ENCODE measurements at regions not wholly inside any gene's neighbourhood (a gene's known extent, or its start where the extent isn't known, plus 50 kb on each side); places are given as distances from the start of the nearest gene placed in this dataset.
A peak's percentile ranks its signal among the peaks of the same experiment; 100 is the strongest.

- DNase-seq (ENCODE audit: insufficient read length, low spot score) (no peak), FAIRE-seq (no peak)
- TF ChIP-seq SPI1 (IDR thresholded peaks at IDR 0.05; ENCODE audit: low read depth, low read length) = no peak
- no peak for TF ChIP-seq POU2F2 (IDR thresholded peaks at IDR 0.05; ENCODE audit: low read depth, low read length)
- no peak for TF ChIP-seq TAF1 (IDR thresholded peaks at IDR 0.05; ENCODE audit: low read depth, low read length)
- no peak for TF ChIP-seq PAX5 (IDR thresholded peaks at IDR 0.05; ENCODE audit: insufficient read depth, low read length, severe bottlenecking)
- no peak for TF ChIP-seq POLR2AphosphoS5 (IDR thresholded peaks at IDR 0.05; ENCODE audit: low read depth, low read length)
- TF ChIP-seq POLR2A (IDR thresholded peaks at IDR 0.05; ENCODE audit: low read depth, low read length) = no peak
Observed at GRCh38 chr6:80548532-80548931, 442.1 kb downstream of the BCKDHB start.

- DNase-seq (ENCODE audit: insufficient read length, low spot score) = no peak
- no peak for FAIRE-seq
- 0 out of 2 replicates have a peak, but pooled peaks have one; percentile 20 for TF ChIP-seq SPI1 (IDR thresholded peaks at IDR 0.05; ENCODE audit: low read depth, low read length)
- TF ChIP-seq PAX5 (IDR thresholded peaks at IDR 0.05; ENCODE audit: insufficient read depth, low read length, severe bottlenecking) = no peak
Observed at GRCh38 chr6:80547827-80548226, 441.4 kb downstream of the BCKDHB start.

- no peak for DNase-seq (ENCODE audit: insufficient read length, low spot score)
- FAIRE-seq = no peak
- no peak for TF ChIP-seq POLR2AphosphoS5 (IDR thresholded peaks at IDR 0.05; ENCODE audit: low read depth, low read length)
- no peak for TF ChIP-seq TAF1 (IDR thresholded peaks at IDR 0.05; ENCODE audit: low read depth, low read length)
- TF ChIP-seq POLR2A (IDR thresholded peaks at IDR 0.05; ENCODE audit: low read depth, low read length) = no peak
- no peak for TF ChIP-seq PAX5 (IDR thresholded peaks at IDR 0.05; ENCODE audit: insufficient read depth, low read length, severe bottlenecking)
- no peak for TF ChIP-seq SPI1 (IDR thresholded peaks at IDR 0.05; ENCODE audit: low read depth, low read length)
- TF ChIP-seq POU2F2 (IDR thresholded peaks at IDR 0.05; ENCODE audit: low read depth, low read length) = no peak
Observed at GRCh38 chr6:80544976-80545722, 438.7 kb downstream of the BCKDHB start.

- no peak for FAIRE-seq
- no peak for DNase-seq (ENCODE audit: insufficient read length, low spot score)
- TF ChIP-seq PAX5 (IDR thresholded peaks at IDR 0.05; ENCODE audit: insufficient read depth, low read length, severe bottlenecking) (no peak), POU2F2 (IDR thresholded peaks at IDR 0.05; ENCODE audit: low read depth, low read length) (no peak), POLR2A (IDR thresholded peaks at IDR 0.05; ENCODE audit: low read depth, low read length) (no peak), SPI1 (IDR thresholded peaks at IDR 0.05; ENCODE audit: low read depth, low read length) (no peak), POLR2AphosphoS5 (IDR thresholded peaks at IDR 0.05; ENCODE audit: low read depth, low read length) (no peak), TAF1 (IDR thresholded peaks at IDR 0.05; ENCODE audit: low read depth, low read length) (no peak)
Observed at GRCh38 chr6:80544555-80544954, 438.1 kb downstream of the BCKDHB start.

- no peak for TF ChIP-seq PAX5 (IDR thresholded peaks at IDR 0.05; ENCODE audit: insufficient read depth, low read length, severe bottlenecking)
- TF ChIP-seq SPI1 (IDR thresholded peaks at IDR 0.05; ENCODE audit: low read depth, low read length) = no peak
- no peak for TF ChIP-seq POLR2AphosphoS5 (IDR thresholded peaks at IDR 0.05; ENCODE audit: low read depth, low read length)
- TF ChIP-seq POLR2A (IDR thresholded peaks at IDR 0.05; ENCODE audit: low read depth, low read length) = no peak
- TF ChIP-seq POU2F2 (IDR thresholded peaks at IDR 0.05; ENCODE audit: low read depth, low read length) = no peak
- TF ChIP-seq TAF1 (IDR thresholded peaks at IDR 0.05; ENCODE audit: low read depth, low read length) = no peak
- DNase-seq (ENCODE audit: insufficient read length, low spot score) (no peak), FAIRE-seq (no peak)
Observed at GRCh38 chr6:80543598-80544222, 437.2 kb downstream of the BCKDHB start.

- DNase-seq (ENCODE audit: insufficient read length, low spot score) (no peak), FAIRE-seq (no peak)
- TF ChIP-seq TAF1 (IDR thresholded peaks at IDR 0.05; ENCODE audit: low read depth, low read length) (no peak), POLR2AphosphoS5 (IDR thresholded peaks at IDR 0.05; ENCODE audit: low read depth, low read length) (no peak), PAX5 (IDR thresholded peaks at IDR 0.05; ENCODE audit: insufficient read depth, low read length, severe bottlenecking) (no peak), POLR2A (IDR thresholded peaks at IDR 0.05; ENCODE audit: low read depth, low read length) (no peak), POU2F2 (IDR thresholded peaks at IDR 0.05; ENCODE audit: low read depth, low read length) (no peak), SPI1 (IDR thresholded peaks at IDR 0.05; ENCODE audit: low read depth, low read length) (no peak)
Observed at GRCh38 chr6:80543151-80543550, 436.7 kb downstream of the BCKDHB start.

GRCh38 chr6:80541886-80542285 lies 435.4 kb downstream of the BCKDHB start:
- no peak for DNase-seq (ENCODE audit: insufficient read length, low spot score)
- FAIRE-seq = no peak
- TF ChIP-seq POLR2A (IDR thresholded peaks at IDR 0.05; ENCODE audit: low read depth, low read length) (no peak), PAX5 (IDR thresholded peaks at IDR 0.05; ENCODE audit: insufficient read depth, low read length, severe bottlenecking) (no peak), POU2F2 (IDR thresholded peaks at IDR 0.05; ENCODE audit: low read depth, low read length) (no peak), TAF1 (IDR thresholded peaks at IDR 0.05; ENCODE audit: low read depth, low read length) (no peak), SPI1 (IDR thresholded peaks at IDR 0.05; ENCODE audit: low read depth, low read length) (no peak), POLR2AphosphoS5 (IDR thresholded peaks at IDR 0.05; ENCODE audit: low read depth, low read length) (no peak)

- no peak for FAIRE-seq
Observed at GRCh38 chr6:80541181-80541580, 434.7 kb downstream of the BCKDHB start.

GRCh38 chr6:80540700-80541099 lies 434.2 kb downstream of the BCKDHB start:
- TF ChIP-seq TAF1 (IDR thresholded peaks at IDR 0.05; ENCODE audit: low read depth, low read length) (no peak), SPI1 (IDR thresholded peaks at IDR 0.05; ENCODE audit: low read depth, low read length) (no peak), POU2F2 (IDR thresholded peaks at IDR 0.05; ENCODE audit: low read depth, low read length) (no peak), POLR2A (IDR thresholded peaks at IDR 0.05; ENCODE audit: low read depth, low read length) (no peak)
- no peak for DNase-seq (ENCODE audit: insufficient read length, low spot score)
- FAIRE-seq = no peak

More at GRCh38 chr6:80541181-80541580, 434.7 kb downstream of the BCKDHB start:
- TF ChIP-seq POLR2AphosphoS5 (IDR thresholded peaks at IDR 0.05; ENCODE audit: low read depth, low read length) = no peak
- no peak for TF ChIP-seq POU2F2 (IDR thresholded peaks at IDR 0.05; ENCODE audit: low read depth, low read length)
- TF ChIP-seq TAF1 (IDR thresholded peaks at IDR 0.05; ENCODE audit: low read depth, low read length) = no peak
- TF ChIP-seq PAX5 (IDR thresholded peaks at IDR 0.05; ENCODE audit: insufficient read depth, low read length, severe bottlenecking) = no peak
- TF ChIP-seq SPI1 (IDR thresholded peaks at IDR 0.05; ENCODE audit: low read depth, low read length) = no peak
- no peak for TF ChIP-seq POLR2A (IDR thresholded peaks at IDR 0.05; ENCODE audit: low read depth, low read length)
- DNase-seq (ENCODE audit: insufficient read length, low spot score) = no peak

Data from GM12891 (cell line).